HFFc6 (cell line): ENCODE measurements at regions not wholly inside any gene's neighbourhood (a gene's known extent, or its start where the extent isn't known, plus 50 kb on each side); places are given as distances from the start of the nearest gene placed in this dataset.

Experiments used
- DNase-seq: peaks from one replicate; pipeline ENCODE4 v3.0.0-alpha.2; 2018
- H3K27ac Mint-ChIP-seq: 2 replicates; pipeline ENCODE4 v1.8.0; 2020; ENCODE audit warnings: mild to moderate bottlenecking, mixed read lengths
- H3K27me3 Mint-ChIP-seq: 2 replicates; pipeline ENCODE4 v1.8.0; 2021; ENCODE audit warnings: mild to moderate bottlenecking, moderate library complexity, mixed read lengths; ENCODE audit not compliant: insufficient read depth
- H3K36me3 Mint-ChIP-seq: 2 replicates; pipeline ENCODE4 v1.8.0; 2021; ENCODE audit warnings: low read depth, mixed read lengths
- H3K4me1 Mint-ChIP-seq: 2 replicates; pipeline ENCODE4 v1.8.0; 2020; ENCODE audit warnings: low read depth, mixed read lengths
- H3K4me3 Mint-ChIP-seq: 2 replicates; pipeline ENCODE4 v1.8.0; 2020; ENCODE audit warnings: mild to moderate bottlenecking, moderate library complexity, mixed read lengths
- H3K9me3 Mint-ChIP-seq: 2 replicates; pipeline ENCODE4 v1.8.0; 2020; ENCODE audit warnings: mild to moderate bottlenecking, mixed read lengths
- TF ChIP-seq, protein P1 (sequence below): fragments of 200-600 bp; sonication (generic); IDR thresholded peaks from 2 replicates; pipeline ENCODE4 v1.5.0; 2021; ENCODE audit warnings: antibody characterized with exemption, mild to moderate bottlenecking

DNA sequence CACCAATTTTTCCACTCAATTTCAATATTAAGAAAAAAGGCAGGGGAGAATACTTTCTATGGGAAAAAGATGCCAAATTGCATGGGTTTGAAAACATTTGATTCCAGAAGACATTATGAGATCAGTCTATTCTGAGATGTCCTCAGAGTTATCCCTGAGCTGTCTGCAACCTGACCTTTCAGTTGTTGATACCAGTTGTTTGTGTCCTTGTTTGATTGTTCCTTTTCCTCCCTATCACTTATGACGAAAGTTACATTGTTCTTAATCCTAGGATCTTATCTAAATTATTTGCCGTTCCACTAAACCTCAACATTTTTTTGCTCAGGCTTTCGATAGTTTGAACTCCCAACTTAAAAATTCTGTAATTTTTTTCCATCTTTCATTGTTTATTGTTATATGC, 336.3 kb upstream of the NOVA1 start:
- Mint-ChIP-seq H3K36me3 (no peaks in the 10 kb centered on the region), H3K27ac (no peak overlapping the region), H3K4me3 (no peak overlapping the region), H3K27me3 (no peaks in the 10 kb centered on the region), H3K9me3 (peaks cover 52% of the 10 kb centered on the region), H3K4me1 (no peaks in the 10 kb centered on the region)
- DNase-seq: no peak
- TF ChIP-seq, protein P1, sequence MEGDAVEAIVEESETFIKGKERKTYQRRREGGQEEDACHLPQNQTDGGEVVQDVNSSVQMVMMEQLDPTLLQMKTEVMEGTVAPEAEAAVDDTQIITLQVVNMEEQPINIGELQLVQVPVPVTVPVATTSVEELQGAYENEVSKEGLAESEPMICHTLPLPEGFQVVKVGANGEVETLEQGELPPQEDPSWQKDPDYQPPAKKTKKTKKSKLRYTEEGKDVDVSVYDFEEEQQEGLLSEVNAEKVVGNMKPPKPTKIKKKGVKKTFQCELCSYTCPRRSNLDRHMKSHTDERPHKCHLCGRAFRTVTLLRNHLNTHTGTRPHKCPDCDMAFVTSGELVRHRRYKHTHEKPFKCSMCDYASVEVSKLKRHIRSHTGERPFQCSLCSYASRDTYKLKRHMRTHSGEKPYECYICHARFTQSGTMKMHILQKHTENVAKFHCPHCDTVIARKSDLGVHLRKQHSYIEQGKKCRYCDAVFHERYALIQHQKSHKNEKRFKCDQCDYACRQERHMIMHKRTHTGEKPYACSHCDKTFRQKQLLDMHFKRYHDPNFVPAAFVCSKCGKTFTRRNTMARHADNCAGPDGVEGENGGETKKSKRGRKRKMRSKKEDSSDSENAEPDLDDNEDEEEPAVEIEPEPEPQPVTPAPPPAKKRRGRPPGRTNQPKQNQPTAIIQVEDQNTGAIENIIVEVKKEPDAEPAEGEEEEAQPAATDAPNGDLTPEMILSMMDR: no peak

- DNase-seq: no peak
- Mint-ChIP-seq H3K27me3 (no peaks in the 10 kb centered on the region), H3K4me3 (no peak overlapping the region), H3K36me3 (no peaks in the 10 kb centered on the region), H3K27ac (no peak overlapping the region), H3K9me3 (peaks cover 53% of the 10 kb centered on the region), H3K4me1 (no peaks in the 10 kb centered on the region)
- TF ChIP-seq, protein P1: no peak
Measured at GRCh38 chr14:26935733-26936132, 337.9 kb upstream of the NOVA1 start.

GRCh38 chr14:26938054-26938453, 340.2 kb upstream of the NOVA1 start:
- no peak for DNase-seq
- Mint-ChIP-seq H3K4me1 (no peaks in the 10 kb centered on the region), H3K9me3 (peaks cover 46% of the 10 kb centered on the region), H3K4me3 (no peak overlapping the region), H3K27me3 (no peaks in the 10 kb centered on the region), H3K36me3 (no peaks in the 10 kb centered on the region), H3K27ac (no peak overlapping the region)
- TF ChIP-seq, protein P1: no peak

DNA sequence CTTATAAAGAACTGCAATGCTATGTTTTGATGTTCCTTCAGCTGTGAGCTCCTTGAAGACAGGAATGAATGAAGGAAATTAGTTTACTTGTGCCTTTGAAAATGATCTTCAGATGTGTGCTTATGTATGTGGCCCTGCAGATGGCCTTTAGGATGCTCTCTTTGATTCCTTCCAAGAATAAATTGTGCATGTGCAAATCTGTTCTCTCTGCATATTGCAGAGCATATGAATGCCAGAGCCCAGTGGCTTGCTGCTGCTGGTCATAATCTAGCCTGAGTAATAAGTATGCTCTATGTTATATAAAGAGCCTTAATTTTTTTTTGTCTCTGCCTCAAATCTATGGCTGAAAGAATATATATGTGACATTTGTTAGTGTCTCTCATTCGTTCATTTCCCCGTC, 341.9 kb upstream of the NOVA1 start:
- Mint-ChIP-seq H3K9me3 (peaks cover 42% of the 10 kb centered on the region), H3K27me3 (no peaks in the 10 kb centered on the region; the same call in 1 of the 2 replicates), H3K36me3 (no peaks in the 10 kb centered on the region), H3K27ac (no peak overlapping the region), H3K4me1 (no peaks in the 10 kb centered on the region), H3K4me3 (no peak overlapping the region)
- TF ChIP-seq, protein P1: no peak
- no peak for DNase-seq

GRCh38 chr14:26941521-26941920, 343.7 kb upstream of the NOVA1 start:
- Mint-ChIP-seq H3K27ac (no peak overlapping the region), H3K36me3 (no peaks in the 10 kb centered on the region), H3K27me3 (no peaks in the 10 kb centered on the region; the same call in 1 of the 2 replicates), H3K4me3 (no peak overlapping the region), H3K9me3 (peaks cover 43% of the 10 kb centered on the region), H3K4me1 (no peaks in the 10 kb centered on the region)
- no peak for DNase-seq
- TF ChIP-seq, protein P1: no peak

- no peak for DNase-seq
- Mint-ChIP-seq H3K27ac (no peak overlapping the region), H3K27me3 (no peaks in the 10 kb centered on the region; the same call in 1 of the 2 replicates)
Measured at GRCh38 chr14:26947265-26947664, 349.4 kb upstream of the NOVA1 start.

More at GRCh38 chr14:26947265-26947664, 349.4 kb upstream of the NOVA1 start:
- TF ChIP-seq, protein P1: no peak
- Mint-ChIP-seq H3K36me3 (no peaks in the 10 kb centered on the region; the same call in 1 of the 2 replicates), H3K4me3 (no peak overlapping the region), H3K9me3 (peaks cover 34% of the 10 kb centered on the region), H3K4me1 (no peaks in the 10 kb centered on the region)
